ENCODE measurements at regions not wholly inside any gene's neighbourhood (a gene's known extent, or its start where the extent isn't known, plus 50 kb on each side); places are given as distances from the start of the nearest gene placed in this dataset.

GRCh38 chr7:117949232-117949631 lies 76.0 kb upstream of the CTTNBP2 start:
- no peak for TF ChIP-seq CTCF (IDR thresholded peaks at IDR 0.05)
- no peak for TF ChIP-seq POLR2A (IDR thresholded peaks at IDR 0.05)
- TF ChIP-seq EP300 (IDR thresholded peaks at IDR 0.05): no peak
